ENCODE measurements at regions not wholly inside any gene's neighbourhood (a gene's known extent, or its start where the extent isn't known, plus 50 kb on each side); places are given as distances from the start of the nearest gene placed in this dataset.

DNA sequence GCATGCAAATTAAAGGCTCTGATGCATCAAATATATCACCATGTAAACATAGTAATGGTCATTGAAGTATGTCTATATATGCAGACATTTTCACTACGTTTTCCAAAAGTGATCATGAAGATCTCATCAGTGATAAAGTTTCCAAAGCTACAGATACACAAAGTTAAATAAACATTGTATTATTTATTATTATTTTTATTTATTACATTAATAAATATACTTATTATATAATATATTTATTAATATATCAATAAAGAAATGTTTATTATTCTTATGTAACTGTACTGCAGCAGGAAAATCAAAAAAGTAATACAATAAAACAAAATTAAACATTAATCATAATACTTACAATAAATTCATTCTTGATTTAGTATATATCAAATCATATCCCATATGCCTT, 791.2 kb downstream of the GBE1 start:
- H3K9me1 ChIP-seq (ENCODE audit: control insufficient read depth, insufficient read depth, low read length) = no peaks in the 10 kb centered on the region
- H3K4me3 ChIP-seq = no peak overlapping the region
- no peaks in the 10 kb centered on the region for H3K4me1 ChIP-seq (replicated peaks in 1 of 2; ENCODE audit: control insufficient read depth in 2 of 2, insufficient read depth in 2 of 2, low read length in 2 of 2)
- no TSS peak for BruUV-seq (replicated peaks)
- H3K4me2 ChIP-seq (ENCODE audit: insufficient read depth, low read length) = no peak overlapping the region
- H3K27ac ChIP-seq (ENCODE audit: extremely low read depth, low read depth, low read length) = no peak overlapping the region
- DNase-seq (ENCODE audit: extremely low read depth in 1 of 4, low spot score in 3 of 4) = no peak
- POLR2A ChIA-PET = no interaction called here
- H3K9me3 ChIP-seq (replicated peaks; ENCODE audit: control insufficient read depth, insufficient read depth, low read depth, low read length) = no peaks in the 10 kb centered on the region
- no peak overlapping the region for H2AFZ ChIP-seq (ENCODE audit: low read depth, low read length)
- in situ Hi-C loops (cut with MboI) = no loop called here
- FAIRE-seq = no peak
- no peaks in the 10 kb centered on the region for H3K36me3 ChIP-seq (ENCODE audit: control insufficient read depth, insufficient read depth, low read length)
- H3K79me2 ChIP-seq (ENCODE audit: control insufficient read depth, insufficient read depth, low read length) = no peaks in the 10 kb centered on the region
- H3K9ac ChIP-seq (ENCODE audit: insufficient read depth in 1 of 2, low read depth in 2 of 2, low read length in 2 of 2) = no peak overlapping the region
- no peak for ATAC-seq
- TF ChIP-seq HDAC8 (tag; IDR thresholded peaks at IDR 0.05) = no peak
- TF ChIP-seq NFYB (IDR thresholded peaks at IDR 0.05; ENCODE audit: extremely low read depth, insufficient read length) = no peak
- TF ChIP-seq, protein P1, sequence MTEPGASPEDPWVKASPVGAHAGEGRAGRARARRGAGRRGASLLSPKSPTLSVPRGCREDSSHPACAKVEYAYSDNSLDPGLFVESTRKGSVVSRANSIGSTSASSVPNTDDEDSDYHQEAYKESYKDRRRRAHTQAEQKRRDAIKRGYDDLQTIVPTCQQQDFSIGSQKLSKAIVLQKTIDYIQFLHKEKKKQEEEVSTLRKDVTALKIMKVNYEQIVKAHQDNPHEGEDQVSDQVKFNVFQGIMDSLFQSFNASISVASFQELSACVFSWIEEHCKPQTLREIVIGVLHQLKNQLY (CRISPR knock-in tag; conservative IDR thresholded peaks at IDR 0.05) = no peak
- TF ChIP-seq, protein P2, sequence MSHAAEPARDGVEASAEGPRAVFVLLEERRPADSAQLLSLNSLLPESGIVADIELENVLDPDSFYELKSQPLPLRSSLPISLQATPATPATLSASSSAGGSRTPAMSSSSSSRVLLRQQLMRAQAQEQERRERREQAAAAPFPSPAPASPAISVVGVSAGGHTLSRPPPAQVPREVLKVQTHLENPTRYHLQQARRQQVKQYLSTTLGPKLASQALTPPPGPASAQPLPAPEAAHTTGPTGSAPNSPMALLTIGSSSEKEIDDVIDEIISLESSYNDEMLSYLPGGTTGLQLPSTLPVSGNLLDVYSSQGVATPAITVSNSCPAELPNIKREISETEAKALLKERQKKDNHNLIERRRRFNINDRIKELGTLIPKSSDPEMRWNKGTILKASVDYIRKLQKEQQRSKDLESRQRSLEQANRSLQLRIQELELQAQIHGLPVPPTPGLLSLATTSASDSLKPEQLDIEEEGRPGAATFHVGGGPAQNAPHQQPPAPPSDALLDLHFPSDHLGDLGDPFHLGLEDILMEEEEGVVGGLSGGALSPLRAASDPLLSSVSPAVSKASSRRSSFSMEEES (CRISPR knock-in tag; IDR thresholded peaks at IDR 0.05) = no peak
- no peak for TF ChIP-seq RBM25 (IDR thresholded peaks at IDR 0.05; ENCODE audit: low read depth, low read length, severe bottlenecking)
- no peak for TF ChIP-seq HSF4 (CRISPR knock-in tag; IDR thresholded peaks at IDR 0.05; ENCODE audit: borderline replicate concordance)
- intact Hi-C loops (cut with micrococcal nuclease) = no loop called here
- H3K27me3 ChIP-seq (ENCODE audit: control insufficient read depth in 2 of 2, insufficient read depth in 2 of 2, low read length in 2 of 2) = no peaks in the 10 kb centered on the region
- WGBS (ENCODE audit: insufficient coverage, low coverage, missing lambda C conversion rate) = 0% methylated on average over 1 of the region's 1 CpG
- no peaks in the 10 kb centered on the region for H4K20me1 ChIP-seq (replicated peaks; ENCODE audit: control insufficient read depth, insufficient read depth, low read length)
- CTCF ChIA-PET (ENCODE audit: low intra/inter-chr PET ratio) = no interaction called here

All from K562 (cell line).